ENCODE measurements at regions not wholly inside any gene's neighbourhood (a gene's known extent, or its start where the extent isn't known, plus 50 kb on each side); places are given as distances from the start of the nearest gene placed in this dataset.
A peak's percentile ranks its signal among the peaks of the same experiment; 100 is the strongest.

DNA sequence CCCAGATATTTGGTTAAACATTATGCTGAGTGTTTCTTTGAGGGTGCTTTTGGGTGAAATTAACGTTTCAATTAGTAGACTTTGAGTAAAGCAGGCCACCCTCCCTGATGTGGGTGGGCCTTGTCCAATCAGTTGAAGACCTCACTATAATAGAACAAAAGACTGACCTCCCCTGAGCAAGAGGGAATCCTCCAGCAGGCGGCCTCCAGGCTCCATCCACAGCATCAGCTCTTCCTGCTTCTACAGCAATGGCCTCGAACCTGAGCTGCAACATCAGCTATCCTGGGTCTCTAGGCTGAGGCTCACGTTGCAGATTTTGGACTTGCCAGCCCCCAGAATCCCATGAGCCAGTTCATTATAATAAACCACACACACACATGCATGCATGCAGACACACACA lies 104.2 kb downstream of the PFKFB3 start:
- 0 out of 4 replicates have a peak, but pooled peaks cover 0 to 6% of the 10 kb centered on the region in 2 experiments for H3K4me1 ChIP-seq (ENCODE audit: control insufficient read depth in 1 of 2, insufficient read depth in 2 of 2, low read length in 2 of 2)
- TF ChIP-seq CBX3 (IDR thresholded peaks at IDR 0.05; ENCODE audit: low read depth): peak; percentile 22; the same call in 1 of the 2 replicates
- TF ChIP-seq ZFX (IDR thresholded peaks at IDR 0.05): no peak
- TF ChIP-seq POLR2AphosphoS5 (IDR thresholded peaks at IDR 0.05; ENCODE audit: low read depth, low read length): no peak
- TF ChIP-seq MAX (IDR thresholded peaks at IDR 0.05): no peak

DNA sequence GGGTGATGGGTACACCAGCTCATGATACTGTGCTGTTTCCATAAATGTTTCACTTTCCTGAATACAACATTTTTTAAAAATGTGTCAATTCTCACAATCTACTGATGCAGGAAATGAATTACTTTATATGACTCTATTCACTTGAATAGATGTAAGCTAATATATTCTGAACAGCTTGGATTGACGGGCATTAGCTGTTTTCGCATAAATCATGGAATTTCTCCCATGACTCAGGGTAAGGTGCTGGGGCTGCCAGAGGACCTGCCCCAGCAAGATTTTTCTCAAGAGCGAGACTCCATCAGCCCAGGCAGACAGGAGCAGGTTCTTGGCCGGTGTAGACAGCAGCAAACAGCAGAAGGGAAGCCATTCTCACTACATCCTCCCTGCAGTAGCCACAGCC lies 107.1 kb downstream of the PFKFB3 start:
- H3K4me1 ChIP-seq (ENCODE audit: control insufficient read depth in 1 of 2, insufficient read depth in 2 of 2, low read length in 2 of 2): no peaks in the 10 kb centered on the region; a peak in 1 of 4 replicates
- no peak overlapping the region for H3K4me3 ChIP-seq (replicated peaks in 1 of 2; ENCODE audit: low read depth in 1 of 2, low read length in 2 of 2)
- DNase-seq (ENCODE audit: low read depth, low spot score) (no peak), ATAC-seq (no peak)
- no peak overlapping the region for H3K27ac ChIP-seq (ENCODE audit: low read depth, low read length)
- ChIA-PET POLR2A (no interaction called here), CTCF (no interaction called here), RAD21 (ENCODE audit: low non-redundant PET in 1 of 2, low total read pairs in 2 of 2, uncharacterized antibody in 2 of 2, unreplicated experiment in 2 of 2) (no interaction called here)
- no peak overlapping the region for H2AFZ ChIP-seq (ENCODE audit: low read depth, low read length, poor library complexity, severe bottlenecking)
- no peaks in the 10 kb centered on the region for H3K79me2 ChIP-seq (ENCODE audit: insufficient read depth, low read length)
- no TSS peak for BruUV-seq (replicated peaks)
- intact Hi-C loops (cut with micrococcal nuclease): no loop called here
- no peak overlapping the region for H3K4me2 ChIP-seq (ENCODE audit: low read length)
- no peaks in the 10 kb centered on the region for H3K9me2 ChIP-seq (ENCODE audit: insufficient read depth)
- H3K9ac ChIP-seq (ENCODE audit: low read length): no peak overlapping the region
- H3K27me3 ChIP-seq (ENCODE audit: insufficient read depth, low read length): 0 out of 2 replicates have a peak, but pooled peaks cover 4% of the 10 kb centered on the region
- H4K20me1 ChIP-seq (ENCODE audit: insufficient read depth): no peaks in the 10 kb centered on the region
- H3K36me3 ChIP-seq (ENCODE audit: control insufficient read depth in 1 of 2, insufficient read depth in 2 of 2, low read length in 2 of 2): no peaks in the 10 kb centered on the region
- no peaks in the 10 kb centered on the region for H3K9me3 ChIP-seq (ENCODE audit: control insufficient read depth in 1 of 2, insufficient read depth in 1 of 2, low read depth in 1 of 2, low read length in 2 of 2)
- TF ChIP-seq EGR1 (IDR thresholded peaks at IDR 0.05; ENCODE audit: low read depth) (no peak), JUND (IDR thresholded peaks at IDR 0.05) (no peak), CBX3 (IDR thresholded peaks at IDR 0.05; ENCODE audit: low read depth) (no peak), ZFX (IDR thresholded peaks at IDR 0.05) (no peak), POLR2A (IDR thresholded peaks at IDR 0.05; ENCODE audit: borderline replicate concordance, extremely low read depth, insufficient read depth, insufficient read length) (no peak), ATF3 (IDR thresholded peaks at IDR 0.05) (no peak), RAD21 (IDR thresholded peaks at IDR 0.05; ENCODE audit: low read depth) (no peak), TCF7L2 (IDR thresholded peaks at IDR 0.05; ENCODE audit: borderline replicate concordance, extremely low read depth, insufficient read depth, insufficient read length) (no peak), POLR2AphosphoS5 (IDR thresholded peaks at IDR 0.05; ENCODE audit: low read depth, low read length) (no peak), SP1 (IDR thresholded peaks at IDR 0.05; ENCODE audit: low read depth) (no peak)
- TF ChIP-seq, protein P1, sequence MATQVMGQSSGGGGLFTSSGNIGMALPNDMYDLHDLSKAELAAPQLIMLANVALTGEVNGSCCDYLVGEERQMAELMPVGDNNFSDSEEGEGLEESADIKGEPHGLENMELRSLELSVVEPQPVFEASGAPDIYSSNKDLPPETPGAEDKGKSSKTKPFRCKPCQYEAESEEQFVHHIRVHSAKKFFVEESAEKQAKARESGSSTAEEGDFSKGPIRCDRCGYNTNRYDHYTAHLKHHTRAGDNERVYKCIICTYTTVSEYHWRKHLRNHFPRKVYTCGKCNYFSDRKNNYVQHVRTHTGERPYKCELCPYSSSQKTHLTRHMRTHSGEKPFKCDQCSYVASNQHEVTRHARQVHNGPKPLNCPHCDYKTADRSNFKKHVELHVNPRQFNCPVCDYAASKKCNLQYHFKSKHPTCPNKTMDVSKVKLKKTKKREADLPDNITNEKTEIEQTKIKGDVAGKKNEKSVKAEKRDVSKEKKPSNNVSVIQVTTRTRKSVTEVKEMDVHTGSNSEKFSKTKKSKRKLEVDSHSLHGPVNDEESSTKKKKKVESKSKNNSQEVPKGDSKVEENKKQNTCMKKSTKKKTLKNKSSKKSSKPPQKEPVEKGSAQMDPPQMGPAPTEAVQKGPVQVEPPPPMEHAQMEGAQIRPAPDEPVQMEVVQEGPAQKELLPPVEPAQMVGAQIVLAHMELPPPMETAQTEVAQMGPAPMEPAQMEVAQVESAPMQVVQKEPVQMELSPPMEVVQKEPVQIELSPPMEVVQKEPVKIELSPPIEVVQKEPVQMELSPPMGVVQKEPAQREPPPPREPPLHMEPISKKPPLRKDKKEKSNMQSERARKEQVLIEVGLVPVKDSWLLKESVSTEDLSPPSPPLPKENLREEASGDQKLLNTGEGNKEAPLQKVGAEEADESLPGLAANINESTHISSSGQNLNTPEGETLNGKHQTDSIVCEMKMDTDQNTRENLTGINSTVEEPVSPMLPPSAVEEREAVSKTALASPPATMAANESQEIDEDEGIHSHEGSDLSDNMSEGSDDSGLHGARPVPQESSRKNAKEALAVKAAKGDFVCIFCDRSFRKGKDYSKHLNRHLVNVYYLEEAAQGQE (IDR thresholded peaks at IDR 0.05; ENCODE audit: low read depth): no peak
- TF ChIP-seq, protein P2, sequence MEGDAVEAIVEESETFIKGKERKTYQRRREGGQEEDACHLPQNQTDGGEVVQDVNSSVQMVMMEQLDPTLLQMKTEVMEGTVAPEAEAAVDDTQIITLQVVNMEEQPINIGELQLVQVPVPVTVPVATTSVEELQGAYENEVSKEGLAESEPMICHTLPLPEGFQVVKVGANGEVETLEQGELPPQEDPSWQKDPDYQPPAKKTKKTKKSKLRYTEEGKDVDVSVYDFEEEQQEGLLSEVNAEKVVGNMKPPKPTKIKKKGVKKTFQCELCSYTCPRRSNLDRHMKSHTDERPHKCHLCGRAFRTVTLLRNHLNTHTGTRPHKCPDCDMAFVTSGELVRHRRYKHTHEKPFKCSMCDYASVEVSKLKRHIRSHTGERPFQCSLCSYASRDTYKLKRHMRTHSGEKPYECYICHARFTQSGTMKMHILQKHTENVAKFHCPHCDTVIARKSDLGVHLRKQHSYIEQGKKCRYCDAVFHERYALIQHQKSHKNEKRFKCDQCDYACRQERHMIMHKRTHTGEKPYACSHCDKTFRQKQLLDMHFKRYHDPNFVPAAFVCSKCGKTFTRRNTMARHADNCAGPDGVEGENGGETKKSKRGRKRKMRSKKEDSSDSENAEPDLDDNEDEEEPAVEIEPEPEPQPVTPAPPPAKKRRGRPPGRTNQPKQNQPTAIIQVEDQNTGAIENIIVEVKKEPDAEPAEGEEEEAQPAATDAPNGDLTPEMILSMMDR (IDR thresholded peaks at IDR 0.05 in 2 of 3, conservative IDR thresholded peaks at IDR 0.05 in 1 of 3; ENCODE audit: borderline replicate concordance in 1 of 3, insufficient read depth in 1 of 3, low read depth in 2 of 3, low read length in 2 of 3): no peak

More for the DNA sequence above, 104.2 kb downstream of the PFKFB3 start:
- Histone ChIP-seq H3K4me3 (replicated peaks in 1 of 2; ENCODE audit: low read depth in 1 of 2, low read length in 2 of 2) (no peak overlapping the region), H3K9me3 (ENCODE audit: control insufficient read depth in 1 of 2, insufficient read depth in 1 of 2, low read depth in 1 of 2, low read length in 2 of 2) (no peaks in the 10 kb centered on the region), H3K9ac (ENCODE audit: low read length) (no peak overlapping the region), H3K79me2 (ENCODE audit: insufficient read depth, low read length) (no peaks in the 10 kb centered on the region), H3K9me2 (ENCODE audit: insufficient read depth) (no peaks in the 10 kb centered on the region), H3K27ac (ENCODE audit: low read depth, low read length) (no peak overlapping the region), H3K4me2 (ENCODE audit: low read length) (no peak overlapping the region), H4K20me1 (ENCODE audit: insufficient read depth) (no peaks in the 10 kb centered on the region), H2AFZ (ENCODE audit: low read depth, low read length, poor library complexity, severe bottlenecking) (no peak overlapping the region), H3K36me3 (ENCODE audit: control insufficient read depth in 1 of 2, insufficient read depth in 2 of 2, low read length in 2 of 2) (no peaks in the 10 kb centered on the region), H3K27me3 (ENCODE audit: insufficient read depth, low read length) (no peaks in the 10 kb centered on the region)
- intact Hi-C loops (cut with micrococcal nuclease): no loop called here
- ATAC-seq: no peak
- BruUV-seq (replicated peaks): no TSS peak
- ChIA-PET CTCF (no interaction called here), POLR2A (no interaction called here), RAD21 (ENCODE audit: low non-redundant PET in 1 of 2, low total read pairs in 2 of 2, uncharacterized antibody in 2 of 2, unreplicated experiment in 2 of 2) (no interaction called here)
- DNase-seq (ENCODE audit: low read depth, low spot score): no peak

Measured in HCT116 (cell line).